ENCODE measurements at regions not wholly inside any gene's neighbourhood (a gene's known extent, or its start where the extent isn't known, plus 50 kb on each side); places are given as distances from the start of the nearest gene placed in this dataset.
"Not testable (repeated sequence)": the region's sequence is repeated elsewhere in the genome, so short reads cannot be mapped to it uniquely, and the experiment has no call there.

GRCh38 chr14:65976761-65977404 is 509.3 kb upstream of the CCDC196 start:
- DNase-seq (ENCODE audit: insufficient read length, low spot score) (no peak), FAIRE-seq (no peak)
- TF ChIP-seq TAF1 (IDR thresholded peaks at IDR 0.05; ENCODE audit: low read depth, low read length) (no peak), POU2F2 (IDR thresholded peaks at IDR 0.05; ENCODE audit: low read depth, low read length) (no peak), SPI1 (IDR thresholded peaks at IDR 0.05; ENCODE audit: low read depth, low read length) (no peak), POLR2AphosphoS5 (IDR thresholded peaks at IDR 0.05; ENCODE audit: low read depth, low read length) (no peak)

DNA sequence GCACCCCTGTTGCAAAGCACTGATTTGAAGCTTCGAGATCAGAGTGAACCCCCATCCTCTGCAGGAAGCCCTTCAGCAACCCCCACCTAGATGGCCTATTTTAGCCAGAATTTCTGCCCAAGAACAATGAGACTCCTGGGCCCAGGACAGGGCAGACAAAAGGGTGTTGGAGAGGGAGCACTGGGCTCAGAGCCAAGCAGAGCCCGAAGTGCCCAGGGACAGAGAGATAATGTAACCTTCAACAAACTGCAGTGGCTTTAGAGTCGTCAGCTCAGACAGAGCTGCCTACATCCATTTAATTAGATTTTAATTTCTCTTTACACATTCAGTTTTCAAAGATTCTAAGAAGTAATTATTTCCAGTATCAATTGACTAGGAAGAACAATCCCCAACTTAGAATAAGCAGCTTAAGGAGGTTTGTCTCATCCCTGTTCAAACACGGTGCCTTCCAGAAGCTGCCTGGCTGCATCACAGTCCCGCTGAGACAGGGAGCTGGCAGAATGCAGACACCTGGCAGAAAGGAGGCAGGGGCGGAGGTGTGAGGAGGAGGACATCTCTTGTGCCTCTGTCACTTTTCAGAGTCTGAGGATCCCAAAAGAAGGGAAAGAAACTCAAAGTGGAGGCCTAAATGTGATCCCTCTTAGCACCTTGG is 504.9 kb upstream of the CCDC196 start:
- DNase-seq (ENCODE audit: insufficient read length, low spot score) (no peak), FAIRE-seq (no peak)
- TF ChIP-seq POLR2AphosphoS5 (IDR thresholded peaks at IDR 0.05; ENCODE audit: low read depth, low read length) (no peak), TAF1 (IDR thresholded peaks at IDR 0.05; ENCODE audit: low read depth, low read length) (no peak), POU2F2 (IDR thresholded peaks at IDR 0.05; ENCODE audit: low read depth, low read length) (no peak), SPI1 (IDR thresholded peaks at IDR 0.05; ENCODE audit: low read depth, low read length) (no peak), POLR2A (IDR thresholded peaks at IDR 0.05; ENCODE audit: low read depth, low read length) (no peak), PAX5 (IDR thresholded peaks at IDR 0.05; ENCODE audit: insufficient read depth, low read length, severe bottlenecking) (no peak)

GRCh38 chr14:65986041-65986440 is 500.1 kb upstream of the CCDC196 start:
- TF ChIP-seq SPI1 (IDR thresholded peaks at IDR 0.05; ENCODE audit: low read depth, low read length) (no peak), POLR2AphosphoS5 (IDR thresholded peaks at IDR 0.05; ENCODE audit: low read depth, low read length) (no peak), TAF1 (IDR thresholded peaks at IDR 0.05; ENCODE audit: low read depth, low read length) (no peak), PAX5 (IDR thresholded peaks at IDR 0.05; ENCODE audit: insufficient read depth, low read length, severe bottlenecking) (no peak), POU2F2 (IDR thresholded peaks at IDR 0.05; ENCODE audit: low read depth, low read length) (no peak), POLR2A (IDR thresholded peaks at IDR 0.05; ENCODE audit: low read depth, low read length) (no peak)
- no peak for DNase-seq (ENCODE audit: insufficient read length, low spot score)
- no peak for FAIRE-seq

DNA sequence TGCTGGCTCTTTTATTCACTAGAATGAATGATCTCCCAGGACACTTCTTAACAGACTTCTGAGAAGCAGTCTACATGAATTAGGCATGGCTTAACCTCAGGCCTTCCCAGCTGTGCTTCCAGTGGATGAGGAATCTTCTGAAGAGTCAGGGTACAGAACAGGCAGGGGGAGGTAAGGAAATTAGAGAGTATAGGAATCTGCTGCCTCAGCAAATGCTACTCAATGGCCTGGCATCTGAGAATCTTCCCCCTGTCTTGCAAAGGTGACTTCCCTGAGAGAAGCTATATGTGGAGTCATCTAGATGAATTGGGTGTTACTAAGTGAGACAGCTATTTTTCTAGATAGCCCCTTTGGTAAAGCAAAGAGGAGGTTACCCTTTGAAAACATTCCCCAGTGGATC is 496.2 kb upstream of the CCDC196 start:
- no peak for FAIRE-seq

DNA sequence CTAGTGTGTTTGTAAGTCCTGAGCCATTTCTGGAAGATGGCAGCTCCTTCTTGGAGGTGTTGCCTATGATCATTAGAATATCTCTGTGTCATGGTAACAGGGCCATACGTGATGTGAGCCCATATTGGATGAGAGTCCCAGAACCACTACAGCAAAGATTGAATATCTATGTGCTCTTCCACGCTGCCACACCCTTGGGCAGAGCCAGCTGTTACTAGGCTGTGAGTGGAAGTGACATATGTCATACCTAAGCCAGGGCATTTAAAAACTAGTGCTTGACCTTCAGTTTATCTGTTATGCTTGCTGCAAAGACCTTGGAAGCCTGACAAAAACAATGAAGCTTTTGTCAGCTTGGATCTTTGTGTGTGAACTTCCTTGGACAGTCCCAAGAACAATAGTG is 495.1 kb upstream of the CCDC196 start:
- no peak for DNase-seq (ENCODE audit: insufficient read length, low spot score)
- TF ChIP-seq POLR2AphosphoS5 (IDR thresholded peaks at IDR 0.05; ENCODE audit: low read depth, low read length): no peak
- no peak for TF ChIP-seq POU2F2 (IDR thresholded peaks at IDR 0.05; ENCODE audit: low read depth, low read length)
- no peak for TF ChIP-seq TAF1 (IDR thresholded peaks at IDR 0.05; ENCODE audit: low read depth, low read length)
- no peak for FAIRE-seq

More for the DNA sequence above, 496.2 kb upstream of the CCDC196 start:
- no peak for DNase-seq (ENCODE audit: insufficient read length, low spot score)
- TF ChIP-seq POLR2A (IDR thresholded peaks at IDR 0.05; ENCODE audit: low read depth, low read length): no peak
- TF ChIP-seq SPI1 (IDR thresholded peaks at IDR 0.05; ENCODE audit: low read depth, low read length): no peak
- TF ChIP-seq POU2F2 (IDR thresholded peaks at IDR 0.05; ENCODE audit: low read depth, low read length): no peak

GRCh38 chr14:65991935-65992334 is 494.2 kb upstream of the CCDC196 start:
- TF ChIP-seq SPI1 (IDR thresholded peaks at IDR 0.05; ENCODE audit: low read depth, low read length): peak; percentile 72
- DNase-seq (ENCODE audit: insufficient read length, low spot score): not testable (repeated sequence)

GRCh38 chr14:65993103-65993502 is 493.1 kb upstream of the CCDC196 start:
- TF ChIP-seq POLR2A (IDR thresholded peaks at IDR 0.05; ENCODE audit: low read depth, low read length) (no peak), TAF1 (IDR thresholded peaks at IDR 0.05; ENCODE audit: low read depth, low read length) (no peak), PAX5 (IDR thresholded peaks at IDR 0.05; ENCODE audit: insufficient read depth, low read length, severe bottlenecking) (no peak), POU2F2 (IDR thresholded peaks at IDR 0.05; ENCODE audit: low read depth, low read length) (no peak), POLR2AphosphoS5 (IDR thresholded peaks at IDR 0.05; ENCODE audit: low read depth, low read length) (no peak), SPI1 (IDR thresholded peaks at IDR 0.05; ENCODE audit: low read depth, low read length) (no peak)
- DNase-seq (ENCODE audit: insufficient read length, low spot score) (no peak), FAIRE-seq (no peak)

More at GRCh38 chr14:65991935-65992334, 494.2 kb upstream of the CCDC196 start:
- FAIRE-seq: not testable (repeated sequence)

- FAIRE-seq (no peak), DNase-seq (ENCODE audit: insufficient read length, low spot score) (no peak)
- TF ChIP-seq PAX5 (IDR thresholded peaks at IDR 0.05; ENCODE audit: insufficient read depth, low read length, severe bottlenecking): no peak
- TF ChIP-seq POU2F2 (IDR thresholded peaks at IDR 0.05; ENCODE audit: low read depth, low read length): no peak
- TF ChIP-seq TAF1 (IDR thresholded peaks at IDR 0.05; ENCODE audit: low read depth, low read length): no peak
- no peak for TF ChIP-seq SPI1 (IDR thresholded peaks at IDR 0.05; ENCODE audit: low read depth, low read length)
- TF ChIP-seq POLR2A (IDR thresholded peaks at IDR 0.05; ENCODE audit: low read depth, low read length): no peak
- TF ChIP-seq POLR2AphosphoS5 (IDR thresholded peaks at IDR 0.05; ENCODE audit: low read depth, low read length): no peak
Measured at GRCh38 chr14:65993996-65994395, 492.2 kb upstream of the CCDC196 start.

DNA sequence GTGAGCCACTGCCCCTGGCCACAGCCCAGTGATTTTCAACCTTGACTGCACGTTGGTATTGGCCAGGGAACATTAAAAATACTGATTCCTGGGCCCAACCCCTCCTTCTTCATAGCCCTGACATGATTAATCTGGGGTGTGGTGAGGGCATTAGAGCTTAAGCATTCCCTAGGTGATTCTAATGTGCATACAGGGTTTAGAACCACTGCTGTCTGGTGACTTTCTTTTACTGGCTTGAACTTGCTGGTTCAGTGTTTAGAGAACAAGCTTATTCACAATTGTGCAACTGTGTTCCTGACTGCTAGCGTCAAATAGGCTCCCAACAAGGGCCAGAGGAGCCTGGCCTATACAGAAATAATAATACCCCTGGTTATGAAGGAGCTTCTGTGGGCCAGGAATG is 488.8 kb upstream of the CCDC196 start:
- DNase-seq (ENCODE audit: insufficient read length, low spot score): no peak
- FAIRE-seq: no peak
- TF ChIP-seq TAF1 (IDR thresholded peaks at IDR 0.05; ENCODE audit: low read depth, low read length): no peak
- no peak for TF ChIP-seq POU2F2 (IDR thresholded peaks at IDR 0.05; ENCODE audit: low read depth, low read length)
- TF ChIP-seq SPI1 (IDR thresholded peaks at IDR 0.05; ENCODE audit: low read depth, low read length): no peak
- no peak for TF ChIP-seq POLR2A (IDR thresholded peaks at IDR 0.05; ENCODE audit: low read depth, low read length)
- no peak for TF ChIP-seq POLR2AphosphoS5 (IDR thresholded peaks at IDR 0.05; ENCODE audit: low read depth, low read length)
- no peak for TF ChIP-seq PAX5 (IDR thresholded peaks at IDR 0.05; ENCODE audit: insufficient read depth, low read length, severe bottlenecking)

DNA sequence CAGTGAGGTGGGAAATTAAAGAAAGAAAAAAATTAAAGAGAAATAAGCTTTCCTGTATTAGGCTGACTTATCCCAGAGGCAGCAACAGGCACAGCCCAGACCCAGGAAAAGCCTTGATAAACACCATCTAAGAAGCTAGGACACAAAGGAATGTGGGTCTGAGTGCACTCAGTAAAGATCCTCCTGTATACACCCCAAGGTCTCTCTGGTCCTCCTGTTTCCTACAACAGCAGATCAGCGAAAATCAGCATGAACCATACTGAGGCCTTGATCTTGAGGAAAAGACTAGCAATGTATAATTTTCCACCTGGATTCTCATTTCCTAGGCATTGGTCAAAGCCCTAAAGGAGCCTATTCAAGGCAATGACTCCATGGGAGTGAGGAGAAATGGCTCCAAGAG is 486.3 kb upstream of the CCDC196 start:
- TF ChIP-seq POU2F2 (IDR thresholded peaks at IDR 0.05; ENCODE audit: low read depth, low read length): no peak
- no peak for TF ChIP-seq TAF1 (IDR thresholded peaks at IDR 0.05; ENCODE audit: low read depth, low read length)
- no peak for TF ChIP-seq SPI1 (IDR thresholded peaks at IDR 0.05; ENCODE audit: low read depth, low read length)
- TF ChIP-seq POLR2AphosphoS5 (IDR thresholded peaks at IDR 0.05; ENCODE audit: low read depth, low read length): no peak
- no peak for TF ChIP-seq PAX5 (IDR thresholded peaks at IDR 0.05; ENCODE audit: insufficient read depth, low read length, severe bottlenecking)
- no peak for TF ChIP-seq POLR2A (IDR thresholded peaks at IDR 0.05; ENCODE audit: low read depth, low read length)
- FAIRE-seq: no peak
- DNase-seq (ENCODE audit: insufficient read length, low spot score): no peak

Data from GM12891 (cell line).